Uterus (tissue), 2 donors: ENCODE measurements at regions not wholly inside any gene's neighbourhood (a gene's known extent, or its start where the extent isn't known, plus 50 kb on each side); places are given as distances from the start of the nearest gene placed in this dataset.

Source experiments
- CTCF ChIP-seq, 4 experiments: fragments of 200-600 bp in 2 of 4; fragments of 450-650 bp in 2 of 4; sonication (generic) in 2 of 4; IDR thresholded peaks; one replicate each; pipeline ENCODE4 v1.5.1; 2016 to 2019; ENCODE audit warnings: antibody characterized with exemption in 4 of 4, mild to moderate bottlenecking in 2 of 4, moderate library complexity in 1 of 4
- POLR2A ChIP-seq, 2 donors: fragments of 450-650 bp; IDR thresholded peaks; one replicate each; pipeline ENCODE4 v1.6.1; 2016; ENCODE audit warnings: antibody characterized with exemption in 2 of 2, mild to moderate bottlenecking in 1 of 2, moderate library complexity in 1 of 2

- TF ChIP-seq CTCF (IDR thresholded peaks at IDR 0.05) (no peak), POLR2A (IDR thresholded peaks at IDR 0.05) (no peak)
Measured at GRCh38 chr15:91649831-91650321, 203.6 kb upstream of the SLCO3A1 start.
